Superior temporal gyrus (tissue), 1 donor: ENCODE measurements at regions not wholly inside any gene's neighbourhood (a gene's known extent, or its start where the extent isn't known, plus 50 kb on each side); places are given as distances from the start of the nearest gene placed in this dataset.

ENCODE experiments used
- DNase-seq: peaks from one replicate; pipeline ENCODE4 v3.0.0-alpha.2; 2016; ENCODE audit errors: extremely low spot score

DNA sequence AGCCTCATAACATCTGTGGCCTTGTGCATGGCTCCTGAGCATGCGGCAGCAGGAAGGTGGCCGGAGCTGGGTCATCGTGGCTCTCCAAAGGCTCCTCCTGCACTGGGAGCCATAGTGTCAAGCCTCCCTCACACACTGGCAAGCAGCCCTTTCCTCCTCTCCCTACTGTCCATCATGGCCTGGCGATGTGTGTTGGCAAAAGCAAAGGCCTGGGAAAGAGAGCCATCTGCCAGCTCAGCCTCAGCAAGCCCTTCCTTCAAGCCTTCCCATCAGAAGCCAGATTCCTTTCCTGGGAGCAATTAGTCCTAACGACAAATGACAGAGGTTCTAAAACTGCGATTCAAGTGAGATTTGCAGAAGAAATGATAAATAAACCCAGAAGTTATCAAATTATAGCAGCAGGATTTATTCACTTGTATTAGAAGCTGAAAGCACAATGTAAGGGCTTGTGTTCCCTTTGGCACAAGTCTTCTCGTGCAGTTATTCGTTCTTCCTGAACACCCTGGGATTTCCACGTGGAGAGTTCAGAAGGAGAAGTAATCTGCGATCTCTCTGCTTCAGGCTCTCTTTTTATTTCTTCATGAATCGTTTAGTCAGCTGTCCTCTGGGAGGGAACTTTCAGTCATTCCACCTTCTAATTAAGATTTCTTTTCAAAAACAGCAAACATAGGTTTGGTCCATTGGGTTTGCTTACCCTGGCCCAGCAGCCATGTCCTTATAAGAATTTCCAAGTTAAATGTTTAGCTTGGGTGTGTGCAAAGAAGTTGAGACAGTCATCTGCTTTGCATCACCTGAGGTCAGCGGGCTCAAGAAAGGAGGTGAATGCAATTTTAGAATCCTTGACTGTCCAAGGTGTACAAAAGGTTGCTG is 110.3 kb upstream of the TMC3 start:
- DNase-seq: no peak

- no peak for DNase-seq
These were observed 109.5 kb upstream of the TMC3 start for GRCh38 chr15:81483496-81483895.

GRCh38 chr15:81481346-81481745 is 107.3 kb upstream of the TMC3 start:
- DNase-seq: no peak

DNA sequence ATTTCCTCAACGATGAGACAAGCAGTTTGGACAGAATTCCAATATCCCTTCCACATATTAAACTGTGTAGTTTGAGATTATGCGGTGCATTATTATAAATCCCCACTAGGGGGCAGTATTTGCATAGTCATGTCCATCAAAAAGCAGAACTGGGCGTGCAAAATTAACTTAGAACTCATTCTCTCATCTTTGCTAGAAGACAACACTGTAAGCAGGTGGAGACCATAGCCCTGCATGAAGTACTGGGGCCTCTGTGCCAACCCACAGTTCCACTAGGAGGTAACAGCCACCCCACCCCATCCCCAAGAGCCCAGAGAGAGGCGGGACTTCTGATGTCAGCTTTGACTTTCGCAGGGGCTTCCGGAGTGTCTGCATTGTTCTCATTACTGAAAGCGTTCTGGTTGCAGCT is 106.6 kb upstream of the TMC3 start:
- DNase-seq: peak; percentile 97

DNA sequence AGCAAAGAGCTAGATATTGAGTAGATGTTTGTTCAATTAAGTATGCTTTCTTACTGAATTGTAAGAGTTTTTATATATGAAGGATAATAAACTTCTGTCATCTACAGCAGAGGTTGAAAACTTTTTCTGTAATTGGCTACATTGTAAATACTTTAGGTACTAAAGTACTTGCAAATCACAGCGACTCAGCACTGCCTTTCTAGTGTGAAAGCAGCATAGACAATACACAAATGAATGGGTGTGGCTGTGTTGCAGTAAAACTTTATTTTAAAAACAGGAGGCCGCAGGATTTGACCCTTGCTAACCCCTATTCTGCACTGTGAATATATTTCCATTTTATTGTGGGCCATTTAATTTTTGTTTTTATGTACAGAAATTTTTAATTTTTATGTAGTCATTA is 104.3 kb upstream of the TMC3 start:
- no peak for DNase-seq

- no peak for DNase-seq
These were observed 101.9 kb upstream of the TMC3 start for GRCh38 chr15:81475926-81476325.

DNA sequence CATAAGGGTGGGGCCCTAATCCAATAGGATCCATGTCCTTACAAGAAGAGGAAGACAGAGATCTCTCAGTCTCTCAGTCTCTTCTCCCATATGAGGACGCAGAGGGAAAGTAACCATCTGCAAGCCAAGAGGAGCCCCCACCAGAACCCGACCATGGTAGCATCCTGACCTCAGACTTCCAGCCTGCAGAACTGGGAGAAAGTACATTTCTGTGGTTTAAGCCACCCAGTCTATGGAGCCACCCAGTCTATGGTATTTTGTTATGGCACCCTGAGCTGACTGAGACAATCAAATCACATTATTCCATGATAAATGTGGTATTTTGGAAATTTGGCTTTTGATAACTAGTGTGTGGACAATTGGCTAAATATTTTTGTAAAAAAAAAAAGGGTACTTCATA is 101.5 kb upstream of the TMC3 start:
- DNase-seq: no peak

GRCh38 chr15:81473946-81474345 is 99.9 kb upstream of the TMC3 start:
- DNase-seq: no peak

- DNase-seq: peak; percentile 70
These were observed 99.2 kb upstream of the TMC3 start for GRCh38 chr15:81473177-81473576.

GRCh38 chr15:81471151-81471550 is 97.1 kb upstream of the TMC3 start:
- no peak for DNase-seq

DNA sequence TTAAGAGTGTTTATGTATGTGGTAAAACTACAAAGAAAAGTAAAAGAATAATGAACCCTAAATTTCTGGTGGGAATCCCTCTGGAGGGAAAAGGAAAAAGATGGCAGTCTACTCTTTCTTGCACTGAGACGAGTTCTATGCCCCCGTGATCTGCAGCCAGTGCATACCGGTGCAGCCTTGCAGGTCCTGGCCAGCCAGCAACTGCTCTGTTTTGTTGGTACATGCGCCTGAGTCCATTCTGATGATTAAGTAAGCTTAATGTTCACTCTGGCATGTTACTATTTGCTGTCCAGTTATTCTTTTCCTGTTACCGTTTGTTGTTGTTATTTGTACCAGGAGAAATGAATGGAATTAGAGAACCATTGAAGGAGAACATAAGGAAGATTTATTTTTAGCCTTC is 95.1 kb upstream of the TMC3 start:
- no peak for DNase-seq

DNA sequence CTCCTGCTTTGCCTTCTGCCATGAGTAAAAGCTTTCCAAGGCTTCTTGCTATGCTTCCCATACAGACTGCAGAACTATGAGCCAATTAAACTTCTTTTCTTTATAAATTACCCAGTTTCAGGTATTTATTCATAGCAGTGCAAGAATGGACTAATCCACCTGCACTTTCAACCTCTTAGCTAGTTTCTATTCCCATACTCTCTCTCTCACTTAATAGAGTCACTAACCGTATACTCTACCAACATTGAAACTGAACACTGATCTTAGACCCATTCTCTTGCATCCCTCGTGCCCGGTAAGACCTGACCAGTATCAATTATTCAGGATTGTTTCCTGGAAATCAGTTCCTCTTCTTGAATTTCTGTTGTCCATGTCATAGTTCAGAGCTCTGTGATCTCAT is 92.7 kb upstream of the TMC3 start:
- no peak for DNase-seq

DNA sequence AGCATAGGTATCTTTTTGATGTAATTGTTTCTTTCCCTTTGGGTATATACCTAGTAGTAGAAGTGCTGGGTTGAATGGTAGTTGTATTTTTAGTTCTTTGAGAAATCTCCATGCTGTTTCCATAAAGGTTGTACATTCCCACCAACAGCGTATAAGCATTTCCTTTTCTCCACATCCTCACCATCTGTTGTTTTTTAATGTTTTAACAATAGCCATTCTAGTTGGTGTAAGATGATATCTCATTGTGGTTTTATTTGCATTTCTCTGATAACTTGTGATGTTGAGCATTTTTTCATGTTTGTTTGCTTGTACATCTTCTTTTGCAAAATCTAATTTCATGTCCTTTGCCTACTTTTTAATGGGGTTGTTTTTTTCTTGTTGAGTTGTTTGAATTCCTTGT is 80.0 kb upstream of the TMC3 start:
- DNase-seq: no peak

GRCh38 chr15:81450721-81451120 is 76.7 kb upstream of the TMC3 start:
- no peak for DNase-seq

DNA sequence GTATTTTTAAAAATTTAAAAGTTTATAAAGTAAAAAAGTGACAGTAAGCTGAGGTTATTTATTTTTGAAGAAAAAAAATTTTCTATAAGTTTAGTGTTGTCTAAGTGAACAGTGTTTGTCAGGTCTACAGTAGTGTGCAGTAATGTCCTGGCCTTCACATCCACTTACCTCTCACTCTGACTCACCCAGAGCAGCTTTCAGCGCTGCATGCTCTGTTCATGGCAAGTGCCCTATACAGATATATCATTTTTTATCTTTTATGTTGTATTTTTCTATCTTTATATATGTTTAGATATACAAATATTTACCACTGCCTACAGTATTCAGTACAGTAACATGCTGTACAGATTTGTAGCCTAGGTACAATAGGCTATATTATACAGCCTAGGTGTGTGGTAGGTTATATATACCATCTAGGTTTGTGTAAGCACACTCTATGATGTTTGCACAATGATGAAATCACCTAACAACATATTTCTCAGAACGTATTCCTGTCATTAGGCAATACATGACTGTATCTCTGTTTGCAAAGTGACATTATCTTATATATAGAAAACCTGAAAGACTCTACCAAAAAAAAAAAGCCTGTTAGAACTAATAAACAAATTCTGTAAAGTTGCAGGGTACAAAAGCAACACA is 75.9 kb upstream of the TMC3 start:
- DNase-seq: no peak

GRCh38 chr15:81443040-81443820 is 69.2 kb upstream of the TMC3 start:
- no peak for DNase-seq

- DNase-seq: no peak
These were observed 68.4 kb upstream of the TMC3 start for GRCh38 chr15:81442454-81442853.

GRCh38 chr15:81434851-81435250 is 60.8 kb upstream of the TMC3 start:
- peak; percentile 63 for DNase-seq

GRCh38 chr15:81433462-81433861 is 59.4 kb upstream of the TMC3 start:
- DNase-seq: no peak

DNA sequence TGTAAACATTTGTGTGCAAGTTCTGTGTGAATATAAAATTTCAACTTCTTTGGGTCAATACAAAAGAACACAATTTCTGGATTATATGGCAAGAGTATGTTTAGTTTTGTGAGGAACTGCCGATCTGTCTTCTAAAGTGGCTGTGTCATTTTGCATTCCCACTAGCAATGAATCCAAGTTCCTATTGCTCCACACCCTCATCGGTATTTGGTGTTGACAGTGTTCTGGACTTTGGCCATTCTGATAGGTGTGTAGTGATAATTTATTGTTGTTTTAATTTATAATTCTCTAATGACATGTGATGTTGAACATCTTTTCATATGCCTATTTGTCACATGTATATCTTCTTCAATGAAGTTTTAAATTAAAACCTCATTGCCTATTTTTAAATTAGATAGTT is 58.2 kb upstream of the TMC3 start:
- DNase-seq: no peak

DNA sequence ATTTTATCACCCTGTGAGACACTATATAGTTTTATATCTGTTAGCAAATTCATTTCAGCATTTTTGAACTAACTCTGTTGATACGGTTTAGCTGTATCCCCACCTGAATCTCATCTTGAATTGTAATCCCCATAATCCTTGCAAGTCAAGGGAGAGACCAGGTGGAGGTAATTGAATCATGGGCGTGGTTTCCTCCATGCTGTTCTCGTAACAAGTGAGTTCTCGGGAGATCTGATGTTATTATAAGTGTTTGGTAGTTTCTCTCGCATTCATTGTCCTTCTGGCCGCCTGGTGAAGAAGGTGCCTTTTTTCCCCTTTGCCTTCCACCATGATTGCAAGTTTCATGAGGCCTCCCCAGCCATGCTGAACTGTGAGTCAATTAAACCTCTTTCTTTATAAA is 53.2 kb upstream of the TMC3 start:
- no peak for DNase-seq

DNA sequence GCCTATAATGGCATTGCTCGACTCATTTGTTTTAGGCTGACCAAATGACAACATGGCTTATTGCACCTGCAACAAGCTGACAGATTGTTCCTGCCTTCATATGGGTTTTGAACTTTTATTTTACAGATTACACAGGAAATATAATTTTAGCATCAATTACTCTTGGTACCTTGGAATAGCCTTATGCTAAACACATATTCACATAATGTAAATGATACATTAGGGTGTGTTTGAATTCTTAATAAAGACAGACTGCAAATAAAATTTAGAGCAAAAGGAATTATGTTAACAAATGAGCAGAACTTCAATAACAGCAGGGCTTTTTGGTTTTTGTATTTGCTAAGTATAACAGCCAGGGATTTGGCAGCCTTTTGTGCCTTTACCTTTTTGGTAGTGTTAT is 51.9 kb upstream of the TMC3 start:
- no peak for DNase-seq
